SK-N-SH (cell line): ENCODE measurements at regions not wholly inside any gene's neighbourhood (a gene's known extent, or its start where the extent isn't known, plus 50 kb on each side); places are given as distances from the start of the nearest gene placed in this dataset.

Experiments
- CTCF ChIA-PET: fragments of 300-600, 350-600 bp; formaldehyde crosslinking; extraction: SDS; loops from one replicate; lab custom pipeline; 2021; lab: Yijun Ruan, JAX
- POLR2A ChIA-PET: fragments of 350-600 bp; sonication (Branson Sonifier 250); formaldehyde crosslinking; extraction: SDS; loops from one replicate; lab custom pipeline; 2020; ENCODE audit warnings: antibody characterized with exemption, inconsistent platforms; lab: Yijun Ruan, JAX
- DNase-seq: peaks from one replicate; pipeline ENCODE4 v3.0.0; 2012
- H2AFZ ChIP-seq: fragments of 200-600 bp; sonication (generic); 2 replicates; pipeline ENCODE4 v1.8.1; 2016; ENCODE audit warnings: antibody characterized with exemption, mild to moderate bottlenecking, low read depth
- H3F3A ChIP-seq: fragments of 200-600 bp; sonication (generic); replicated peaks from 2 replicates; pipeline ENCODE3; 2016; ENCODE audit warnings: antibody characterized with exemption, mild to moderate bottlenecking; ENCODE audit not compliant: insufficient read depth
- H3K27ac ChIP-seq, 2 experiments: fragments of 200-500 bp in 1 of 2; fragments of 200-600 bp in 1 of 2; sonication (Bioruptor generic) in 1 of 2; sonication (generic), shearing (Covaris generic) in 1 of 2; 2 replicates each; pipeline versions ENCODE4 v1.5.1 to v1.6.1; 2014 to 2016; ENCODE audit warnings: low read depth in 2 of 2, inconsistent platforms in 1 of 2, low read length in 1 of 2, mild to moderate bottlenecking in 1 of 2, mixed read lengths in 1 of 2
- H3K27me3 ChIP-seq: fragments of 200-600 bp; sonication (generic), shearing (Covaris generic); 2 replicates; pipeline ENCODE4 v1.6.1; 2016; ENCODE audit warnings: mixed run types; ENCODE audit not compliant: insufficient read depth
- H3K36me3 ChIP-seq, 2 experiments: fragments of 200-500 bp in 1 of 2; fragments of 200-600 bp in 1 of 2; sonication (Bioruptor generic) in 1 of 2; sonication (generic) in 1 of 2; replicated peaks in 1 of 2; 2 replicates each; pipeline versions ENCODE3 to v1.5.1; 2014 to 2016; ENCODE audit warnings: low read length in 1 of 2, mild to moderate bottlenecking in 1 of 2; ENCODE audit not compliant: insufficient read depth in 2 of 2, control insufficient read depth in 1 of 2
- H3K4me1 ChIP-seq, 2 experiments: fragments of 200-500 bp in 1 of 2; fragments of 200-600 bp in 1 of 2; sonication (Bioruptor generic) in 1 of 2; sonication (generic), shearing (Covaris generic) in 1 of 2; 2 replicates each; pipeline versions ENCODE4 v1.5.1 to v1.6.1; 2014 to 2016; ENCODE audit warnings: low read depth in 1 of 2, low read length in 1 of 2, mixed run types in 1 of 2; ENCODE audit not compliant: insufficient read depth in 2 of 2, control insufficient read depth in 1 of 2
- H3K4me2 ChIP-seq: fragments of 200-600 bp; sonication (generic), shearing (Covaris generic); 2 replicates; pipeline ENCODE4 v1.6.1; 2017; ENCODE audit warnings: mixed run types
- H3K4me3 ChIP-seq, 2 experiments: fragments of 200-500 bp in 1 of 2; fragments of 200-600 bp in 1 of 2; sonication (Bioruptor generic) in 1 of 2; sonication (generic), shearing (Covaris generic) in 1 of 2; 2 replicates each; pipeline versions ENCODE4 v1.5.1 to v1.8.1; 2014 to 2016; ENCODE audit warnings: low read depth in 2 of 2, inconsistent platforms in 1 of 2, low read length in 1 of 2, mild to moderate bottlenecking in 1 of 2, mixed read lengths in 1 of 2, moderate library complexity in 1 of 2
- H3K79me2 ChIP-seq: fragments of 200-600 bp; sonication (generic); 2 replicates; pipeline ENCODE4 v1.8.1; 2017; ENCODE audit warnings: mild to moderate bottlenecking; ENCODE audit not compliant: insufficient read depth
- H3K9ac ChIP-seq: fragments of 200-600 bp; sonication (generic); 2 replicates; pipeline ENCODE4 v1.6.1; 2017; ENCODE audit warnings: mixed run types
- H3K9me2 ChIP-seq: fragments of 200-600 bp; sonication (generic); 2 replicates; pipeline ENCODE4 v1.6.1; 2017; ENCODE audit warnings: mixed run types
- H3K9me3 ChIP-seq: fragments of 200-600 bp; sonication (generic); 2 replicates; pipeline ENCODE4 v1.6.1; 2017; ENCODE audit warnings: mixed run types, mild to moderate bottlenecking, moderate library complexity
- H4K20me1 ChIP-seq: fragments of 200-600 bp; sonication (generic); 2 replicates; pipeline ENCODE4 v1.6.1; 2017; ENCODE audit warnings: mild to moderate bottlenecking, mixed run types; ENCODE audit not compliant: insufficient read depth
- FOXM1 ChIP-seq: IDR thresholded peaks from 2 replicates; pipeline ENCODE4 v1.4.0; 2012; ENCODE audit warnings: low read depth, mild to moderate bottlenecking
- GABPA ChIP-seq: IDR thresholded peaks from 2 replicates; pipeline ENCODE4 v1.4.0; 2012; ENCODE audit warnings: low read depth, mild to moderate bottlenecking
- IRF3 ChIP-seq: fragments of 150-350 bp; IDR thresholded peaks from 2 replicates; pipeline ENCODE4 v1.6.1; 2016; ENCODE audit warnings: mild to moderate bottlenecking, low read depth, low read length
- JUND ChIP-seq: IDR thresholded peaks from 2 replicates; pipeline ENCODE4 v1.4.0; 2012
- MAX ChIP-seq: IDR thresholded peaks from 2 replicates; pipeline ENCODE4 v1.4.0; 2012; ENCODE audit warnings: low read depth
- NRF1 ChIP-seq: IDR thresholded peaks from 2 replicates; pipeline ENCODE4 v1.6.1; 2012; ENCODE audit warnings: low read depth, mild to moderate bottlenecking, low read length
- PBX3 ChIP-seq: IDR thresholded peaks from 2 replicates; pipeline ENCODE4; 2012
- RAD21 ChIP-seq: IDR thresholded peaks from 2 replicates; pipeline ENCODE4 v1.6.1; 2012; ENCODE audit warnings: mild to moderate bottlenecking, low read length
- REST ChIP-seq: IDR thresholded peaks from 2 replicates; pipeline ENCODE4 v1.6.1; 2012; ENCODE audit warnings: mild to moderate bottlenecking, low read depth, low read length, moderate library complexity
- WGBS: methylation state at CpG from one replicate; pipeline ENCODE4 v1.1.6; 2017; ENCODE audit warnings: low lambda C conversion rate; 5-methylcytosine and 5-hydroxymethylcytosine counted together

GRCh38 chr9:135240871-135241311, 153.4 kb downstream of the OLFM1 start:
- Histone ChIP-seq H3K9me3 (no peaks in the 10 kb centered on the region), H2AFZ (no peak overlapping the region), H4K20me1 (no peaks in the 10 kb centered on the region), H3K9ac (no peak overlapping the region), H3K4me3 (no peak overlapping the region), H3F3A (no peaks in the 10 kb centered on the region), H3K79me2 (no peaks in the 10 kb centered on the region), H3K36me3 (no peaks in the 10 kb centered on the region), H3K4me1 (no peaks in the 10 kb centered on the region; a peak in 1 of 4 replicates), H3K27ac (no peak overlapping the region), H3K9me2 (no peaks in the 10 kb centered on the region), H3K4me2 (no peak overlapping the region), H3K27me3 (no peaks in the 10 kb centered on the region)
- ChIA-PET POLR2A (no interaction called here), CTCF (interaction anchor here (1.1 to 2.6 kb wide), 3 partner anchors 10 to 172 kb away, joined by 3 to 9 read pairs (median 9); no protein-coding TSS in a partner anchor)
- DNase-seq: no peak
- 79% methylated on average over 11 of the region's 11 CpGs for whole genome bisulfite sequencing
- TF ChIP-seq NRF1: no peak
- TF ChIP-seq FOXM1: no peak
- TF ChIP-seq PBX3: no peak
- no peak for TF ChIP-seq GABPA
- TF ChIP-seq IRF3: no peak
- no peak for TF ChIP-seq MAX

- H3K9ac ChIP-seq: no peak overlapping the region
- H3K79me2 ChIP-seq: no peaks in the 10 kb centered on the region
- 52% methylated on average over 13 of the region's 19 CpGs for WGBS
- H3K27ac ChIP-seq: no peak overlapping the region
- CTCF ChIA-PET: interaction anchor here (2.2 to 2.6 kb wide), 2 partner anchors 11 to 172 kb away, joined by 9 read pairs; no protein-coding TSS in a partner anchor
- no peaks in the 10 kb centered on the region for H3K9me3 ChIP-seq
- no peak overlapping the region for H2AFZ ChIP-seq
- no peak overlapping the region for H3K4me2 ChIP-seq
- H3K4me1 ChIP-seq: no peaks in the 10 kb centered on the region; a peak in 1 of 4 replicates
- H3K9me2 ChIP-seq: no peaks in the 10 kb centered on the region
- no peaks in the 10 kb centered on the region for H3F3A ChIP-seq
- no peak for TF ChIP-seq JUND
- peak; percentile 11; the same call in 1 of the 2 replicates for TF ChIP-seq RAD21
- no peak for TF ChIP-seq REST
- no peaks in the 10 kb centered on the region for H3K27me3 ChIP-seq
- DNase-seq: no peak
- no peak overlapping the region for H3K4me3 ChIP-seq
- POLR2A ChIA-PET: no interaction called here
- no peaks in the 10 kb centered on the region for H4K20me1 ChIP-seq
- no peaks in the 10 kb centered on the region for H3K36me3 ChIP-seq
Measured at GRCh38 chr9:135241381-135242048, 154.0 kb downstream of the OLFM1 start.
